ENCODE measurements at regions not wholly inside any gene's neighbourhood (a gene's known extent, or its start where the extent isn't known, plus 50 kb on each side); places are given as distances from the start of the nearest gene placed in this dataset.

- intact Hi-C loops (cut with DNase I), result no loop called here
- DNase-seq (ENCODE audit: low spot score), result no peak
These were observed 71.8 kb upstream of the TAF11L2 start for GRCh38 chr5:17426104-17426749.

- DNase-seq (ENCODE audit: low spot score), result no peak
- intact Hi-C loops (cut with DNase I), result no loop called here
These were observed 69.7 kb upstream of the TAF11L2 start for GRCh38 chr5:17428176-17428800.

- intact Hi-C loops (cut with DNase I), result no loop called here
- no peak for DNase-seq (ENCODE audit: low spot score)
These were observed 68.7 kb upstream of the TAF11L2 start for GRCh38 chr5:17429353-17429752.

- intact Hi-C loops (cut with DNase I), result no loop called here
- no peak for DNase-seq (ENCODE audit: low spot score)
These were observed 67.8 kb upstream of the TAF11L2 start for GRCh38 chr5:17430241-17430640.

- intact Hi-C loops (cut with DNase I), result no loop called here
- DNase-seq (ENCODE audit: low spot score), result no peak
These were observed 66.6 kb upstream of the TAF11L2 start for GRCh38 chr5:17431272-17432050.

- DNase-seq (ENCODE audit: low spot score), result no peak
- intact Hi-C loops (cut with DNase I), result no loop called here
These were observed 65.5 kb upstream of the TAF11L2 start for GRCh38 chr5:17432569-17432968.

- intact Hi-C loops (cut with DNase I), result no loop called here
- DNase-seq (ENCODE audit: low spot score), result no peak
These were observed 64.6 kb upstream of the TAF11L2 start for GRCh38 chr5:17433406-17433805.

GRCh38 chr5:17434982-17435381, 63.0 kb upstream of the TAF11L2 start:
- DNase-seq (ENCODE audit: low spot score), result no peak
- intact Hi-C loops (cut with DNase I), result no loop called here

GRCh38 chr5:17436350-17436749, 61.7 kb upstream of the TAF11L2 start:
- no peak for DNase-seq (ENCODE audit: low spot score)
- intact Hi-C loops (cut with DNase I), result no loop called here

- DNase-seq (ENCODE audit: low spot score), result no peak
- intact Hi-C loops (cut with DNase I), result no loop called here
These were observed 61.2 kb upstream of the TAF11L2 start for GRCh38 chr5:17436761-17437221.

GRCh38 chr5:17438027-17438426, 60.0 kb upstream of the TAF11L2 start:
- intact Hi-C loops (cut with DNase I), result no loop called here

GRCh38 chr5:17439956-17440355, 58.1 kb upstream of the TAF11L2 start:
- intact Hi-C loops (cut with DNase I), result no loop called here
- no peak for DNase-seq (ENCODE audit: low spot score)

More at GRCh38 chr5:17438027-17438426, 60.0 kb upstream of the TAF11L2 start:
- DNase-seq (ENCODE audit: low spot score), result no peak

- no peak for DNase-seq (ENCODE audit: low spot score)
- intact Hi-C loops (cut with DNase I), result no loop called here
These were observed 57.3 kb upstream of the TAF11L2 start for GRCh38 chr5:17440766-17441165.

GRCh38 chr5:17441351-17441750, 56.7 kb upstream of the TAF11L2 start:
- intact Hi-C loops (cut with DNase I), result no loop called here
- DNase-seq (ENCODE audit: low spot score), result no peak

- peak; percentile 88 for DNase-seq (ENCODE audit: low spot score)
These were observed 54.5 kb upstream of the TAF11L2 start for GRCh38 chr5:17443333-17444130.

GRCh38 chr5:17444496-17444895, 53.5 kb upstream of the TAF11L2 start:
- intact Hi-C loops (cut with DNase I), result no loop called here
- DNase-seq (ENCODE audit: low spot score), result no peak

More at GRCh38 chr5:17443333-17444130, 54.5 kb upstream of the TAF11L2 start:
- intact Hi-C loops (cut with DNase I), result no loop called here

- intact Hi-C loops (cut with DNase I), result no loop called here
- DNase-seq (ENCODE audit: low spot score), result no peak
These were observed 52.8 kb upstream of the TAF11L2 start for GRCh38 chr5:17445185-17445584.

Data from cardiac septum (tissue), 1 donor.